ENCODE measurements at regions not wholly inside any gene's neighbourhood (a gene's known extent, or its start where the extent isn't known, plus 50 kb on each side); places are given as distances from the start of the nearest gene placed in this dataset.

- intact Hi-C loops (cut with DNase I; ENCODE audit: low total_unique reads) = no loop called here
- Histone ChIP-seq H3K27me3 (replicated peaks in 1 of 7) (no peaks in the 10 kb centered on the region), H3K4me3 (no peak overlapping the region), H3K9me3 (peaks cover 0 to 34% (median 15%) of the 10 kb centered on the region in 8 donors), H3K36me3 (no peaks in the 10 kb centered on the region), H3K27ac (no peak overlapping the region), H3K4me1 (no peaks in the 10 kb centered on the region)
- no peak for DNase-seq
- WGBS, 5 donors = 56 to 73% (median 71%) methylated on average over 4 of the region's 4 CpGs
- TF ChIP-seq POLR2A (IDR thresholded peaks at IDR 0.05) = no peak
- no peak for TF ChIP-seq CTCF (IDR thresholded peaks at IDR 0.05 in 8 of 11, conservative IDR thresholded peaks at IDR 0.05 in 3 of 11)
- TF ChIP-seq POLR2AphosphoS5 (IDR thresholded peaks at IDR 0.05) = no peak
These were observed 637.9 kb downstream of the ACTR3B start for GRCh38 chr7:153397459-153397858.

GRCh38 chr7:153397906-153398305 lies 638.4 kb downstream of the ACTR3B start:
- TF ChIP-seq CTCF (IDR thresholded peaks at IDR 0.05 in 8 of 11, conservative IDR thresholded peaks at IDR 0.05 in 3 of 11) = no peak
- TF ChIP-seq POLR2A (IDR thresholded peaks at IDR 0.05) = no peak
- no peak for TF ChIP-seq POLR2AphosphoS5 (IDR thresholded peaks at IDR 0.05)

GRCh38 chr7:153398370-153398769 lies 638.8 kb downstream of the ACTR3B start:
- Histone ChIP-seq H3K36me3 (no peaks in the 10 kb centered on the region), H3K4me1 (no peaks in the 10 kb centered on the region), H3K27ac (no peak overlapping the region), H3K9me3 (peaks cover 0 to 28% (median 9%) of the 10 kb centered on the region in 8 donors), H3K27me3 (replicated peaks in 1 of 7) (no peaks in the 10 kb centered on the region), H3K4me3 (no peak overlapping the region)
- intact Hi-C loops (cut with DNase I; ENCODE audit: low total_unique reads) = no loop called here
- WGBS, 5 donors = 73 to 94% (median 80%) methylated on average over 2 of the region's 2 CpGs
- TF ChIP-seq POLR2A (IDR thresholded peaks at IDR 0.05) = no peak
- no peak for TF ChIP-seq POLR2AphosphoS5 (IDR thresholded peaks at IDR 0.05)
- no peak for TF ChIP-seq CTCF (IDR thresholded peaks at IDR 0.05 in 8 of 11, conservative IDR thresholded peaks at IDR 0.05 in 3 of 11)
- no peak for DNase-seq

More at GRCh38 chr7:153397906-153398305, 638.4 kb downstream of the ACTR3B start:
- Histone ChIP-seq H3K27me3 (replicated peaks in 1 of 7) (no peaks in the 10 kb centered on the region), H3K4me3 (no peak overlapping the region), H3K36me3 (no peaks in the 10 kb centered on the region), H3K27ac (no peak overlapping the region), H3K4me1 (no peaks in the 10 kb centered on the region), H3K9me3 (peaks cover 0 to 30% (median 13%) of the 10 kb centered on the region in 8 donors)
- DNase-seq = no peak
- WGBS, 5 donors = 84 to 97% (median 86%) methylated on average over 3 of the region's 3 CpGs
- intact Hi-C loops (cut with DNase I; ENCODE audit: low total_unique reads) = no loop called here

- no peaks in the 10 kb centered on the region for H3K4me1 ChIP-seq
- H3K27me3 ChIP-seq (replicated peaks in 1 of 7) = no peaks in the 10 kb centered on the region
- H3K27ac ChIP-seq = no peak overlapping the region
- 80 to 88% (median 83%) methylated on average over 8 of the region's 8 CpGs for WGBS, 5 donors
- no peaks in the 10 kb centered on the region for H3K36me3 ChIP-seq
- peaks cover 0 to 22% (median 3%) of the 10 kb centered on the region in 8 donors for H3K9me3 ChIP-seq
- intact Hi-C loops (cut with DNase I; ENCODE audit: low total_unique reads) = no loop called here
- no peak for DNase-seq
- TF ChIP-seq CTCF (IDR thresholded peaks at IDR 0.05 in 8 of 11, conservative IDR thresholded peaks at IDR 0.05 in 3 of 11) (no peak), POLR2A (IDR thresholded peaks at IDR 0.05) (no peak), POLR2AphosphoS5 (IDR thresholded peaks at IDR 0.05) (no peak)
- H3K4me3 ChIP-seq = no peak overlapping the region
These were observed 639.4 kb downstream of the ACTR3B start for GRCh38 chr7:153398789-153399553.

All from spleen (tissue), 11 donors.